HUES48 (cell line): ENCODE measurements at regions not wholly inside any gene's neighbourhood (a gene's known extent, or its start where the extent isn't known, plus 50 kb on each side); places are given as distances from the start of the nearest gene placed in this dataset.
"Not testable (repeated sequence)": the region's sequence is repeated elsewhere in the genome, so short reads cannot be mapped to it uniquely, and the experiment has no call there.

Experiments
- H3K27ac ChIP-seq: one replicate; pipeline ENCODE4 v1.7.0; 2013; ENCODE audit warnings: low read depth, low read length, inconsistent platforms
- H3K27me3 ChIP-seq: 2 replicates; pipeline ENCODE4 v1.6.1; 2013; ENCODE audit warnings: mild to moderate bottlenecking, low read length; ENCODE audit not compliant: control insufficient read depth, insufficient read depth
- H3K36me3 ChIP-seq: 2 replicates; pipeline ENCODE4 v1.6.1; 2013; ENCODE audit warnings: low read length; ENCODE audit not compliant: control insufficient read depth, insufficient read depth
- H3K4me1 ChIP-seq: 2 replicates; pipeline ENCODE4 v1.6.1; 2013; ENCODE audit warnings: mild to moderate bottlenecking, low read length; ENCODE audit not compliant: control insufficient read depth, insufficient read depth
- H3K4me3 ChIP-seq: 2 replicates; pipeline ENCODE4 v1.5.1; 2013; ENCODE audit warnings: mild to moderate bottlenecking, low read depth, low read length
- H3K9ac ChIP-seq: 2 replicates; pipeline ENCODE4 v1.6.1; 2013; ENCODE audit warnings: mild to moderate bottlenecking, low read depth, low read length, moderate library complexity
- H3K9me3 ChIP-seq: 2 replicates; pipeline ENCODE4 v1.6.1; 2013; ENCODE audit warnings: low read length; ENCODE audit not compliant: control insufficient read depth, insufficient read depth

GRCh38 chr1:60949154-60949825, 133.1 kb upstream of the NFIA start:
- no peaks in the 10 kb centered on the region for H3K9me3 ChIP-seq
- H3K4me1 ChIP-seq, result peaks cover 6% of the 10 kb centered on the region; the same call in 1 of the 2 replicates
- H3K27ac ChIP-seq, result no peak overlapping the region
- no peaks in the 10 kb centered on the region for H3K27me3 ChIP-seq
- H3K36me3 ChIP-seq, result no peaks in the 10 kb centered on the region
- no peak overlapping the region for H3K9ac ChIP-seq
- no peak overlapping the region for H3K4me3 ChIP-seq

GRCh38 chr1:60948486-60948885, 133.9 kb upstream of the NFIA start:
- Histone ChIP-seq H3K4me1 (peaks cover 9% of the 10 kb centered on the region; the same call in 1 of the 2 replicates), H3K4me3 (no peak overlapping the region), H3K27me3 (no peaks in the 10 kb centered on the region), H3K9me3 (no peaks in the 10 kb centered on the region), H3K27ac (no peak overlapping the region), H3K36me3 (no peaks in the 10 kb centered on the region), H3K9ac (no peak overlapping the region)

GRCh38 chr1:60947367-60947766, 135.0 kb upstream of the NFIA start:
- H3K27me3 ChIP-seq, result no peaks in the 10 kb centered on the region
- no peak overlapping the region for H3K4me3 ChIP-seq
- H3K9me3 ChIP-seq, result no peaks in the 10 kb centered on the region
- H3K9ac ChIP-seq, result no peak overlapping the region
- no peak overlapping the region for H3K27ac ChIP-seq
- no peaks in the 10 kb centered on the region for H3K36me3 ChIP-seq
- peaks cover 19% of the 10 kb centered on the region for H3K4me1 ChIP-seq

- H3K27me3 ChIP-seq, result no peaks in the 10 kb centered on the region
- H3K9me3 ChIP-seq, result no peaks in the 10 kb centered on the region
Observed at GRCh38 chr1:60942896-60943638, 139.3 kb upstream of the NFIA start.

GRCh38 chr1:60942291-60942690, 140.1 kb upstream of the NFIA start:
- Histone ChIP-seq H3K9ac (no peak overlapping the region), H3K9me3 (no peaks in the 10 kb centered on the region), H3K4me1 (peaks cover 42% of the 10 kb centered on the region), H3K27me3 (no peaks in the 10 kb centered on the region), H3K4me3 (no peak overlapping the region), H3K27ac (peak overlapping the region; percentile 64), H3K36me3 (no peaks in the 10 kb centered on the region)

More at GRCh38 chr1:60942896-60943638, 139.3 kb upstream of the NFIA start:
- Histone ChIP-seq H3K9ac (no peak overlapping the region), H3K27ac (peak overlapping the region; percentile 64), H3K36me3 (no peaks in the 10 kb centered on the region), H3K4me1 (peaks cover 42% of the 10 kb centered on the region), H3K4me3 (no peak overlapping the region)

- peak overlapping the region; percentile 16 for H3K27ac ChIP-seq
- not testable (repeated sequence) for H3K36me3 ChIP-seq, H3K9me3 ChIP-seq, H3K9ac ChIP-seq, H3K27me3 ChIP-seq, H3K4me3 ChIP-seq
- H3K4me1 ChIP-seq, result peaks cover 53% of the 10 kb centered on the region
Observed at GRCh38 chr1:60940685-60941084, 141.7 kb upstream of the NFIA start.

GRCh38 chr1:60937720-60938119, 144.6 kb upstream of the NFIA start:
- Histone ChIP-seq H3K36me3 (no peaks in the 10 kb centered on the region), H3K4me1 (peaks cover 43% of the 10 kb centered on the region), H3K4me3 (no peak overlapping the region), H3K9me3 (no peaks in the 10 kb centered on the region), H3K27ac (no peak overlapping the region), H3K27me3 (no peaks in the 10 kb centered on the region), H3K9ac (no peak overlapping the region)

- no peaks in the 10 kb centered on the region for H3K27me3 ChIP-seq
- H3K4me3 ChIP-seq, result no peak overlapping the region
- no peaks in the 10 kb centered on the region for H3K9me3 ChIP-seq
- no peak overlapping the region for H3K27ac ChIP-seq
- no peaks in the 10 kb centered on the region for H3K36me3 ChIP-seq
- H3K4me1 ChIP-seq, result peaks cover 36% of the 10 kb centered on the region
- H3K9ac ChIP-seq, result no peak overlapping the region
Observed at GRCh38 chr1:60936591-60937342, 145.6 kb upstream of the NFIA start.

GRCh38 chr1:60936163-60936562, 146.2 kb upstream of the NFIA start:
- no peaks in the 10 kb centered on the region for H3K9me3 ChIP-seq
- H3K4me1 ChIP-seq, result peaks cover 30% of the 10 kb centered on the region
- no peaks in the 10 kb centered on the region for H3K27me3 ChIP-seq
- no peak overlapping the region for H3K4me3 ChIP-seq
- H3K9ac ChIP-seq, result no peak overlapping the region
- H3K27ac ChIP-seq, result no peak overlapping the region
- H3K36me3 ChIP-seq, result no peaks in the 10 kb centered on the region

- Histone ChIP-seq H3K9ac (no peak overlapping the region), H3K36me3 (no peaks in the 10 kb centered on the region), H3K27ac (no peak overlapping the region), H3K27me3 (no peaks in the 10 kb centered on the region), H3K9me3 (no peaks in the 10 kb centered on the region), H3K4me1 (peaks cover 25% of the 10 kb centered on the region), H3K4me3 (no peak overlapping the region)
Observed at GRCh38 chr1:60935599-60936110, 146.7 kb upstream of the NFIA start.
